OCI-LY1 (cell line): ENCODE measurements at regions not wholly inside any gene's neighbourhood (a gene's known extent, or its start where the extent isn't known, plus 50 kb on each side); places are given as distances from the start of the nearest gene placed in this dataset.

Experiments used
- H2AFZ ChIP-seq: fragments of 200-600 bp; sonication (generic), shearing (Covaris generic); 2 replicates; pipeline ENCODE4 v1.6.0; 2014; ENCODE audit warnings: antibody characterized with exemption, mild to moderate bottlenecking, low read length
- H3F3A ChIP-seq: fragments of 200-600 bp; sonication (generic), shearing (Covaris generic); 2 replicates; pipeline ENCODE4 v1.6.0; 2014; ENCODE audit warnings: mild to moderate bottlenecking, antibody characterized with exemption, low read length, moderate library complexity; ENCODE audit not compliant: insufficient read depth
- H3K27ac ChIP-seq: fragments of 200-600 bp; sonication (generic); 2 replicates; pipeline ENCODE4 v1.5.1; 2014; ENCODE audit warnings: low read length, mixed run types, mild to moderate bottlenecking, low read depth; ENCODE audit not compliant: poor library complexity, severe bottlenecking
- H3K27me3 ChIP-seq: fragments of 200-600 bp; sonication (generic); 2 replicates; pipeline ENCODE4 v1.6.0; 2014; ENCODE audit warnings: antibody characterized with exemption, mild to moderate bottlenecking, low read length, moderate library complexity; ENCODE audit not compliant: insufficient read depth
- H3K36me3 ChIP-seq: fragments of 200-600 bp; sonication (generic); 2 replicates; pipeline ENCODE4 v1.6.1; 2014; ENCODE audit warnings: mild to moderate bottlenecking, antibody characterized with exemption, low read length, moderate library complexity, mixed read lengths; ENCODE audit not compliant: insufficient read depth
- H3K4me1 ChIP-seq: fragments of 200-600 bp; sonication (generic); 2 replicates; pipeline ENCODE4 v1.5.1; 2014; ENCODE audit warnings: mild to moderate bottlenecking, low read length, moderate library complexity; ENCODE audit not compliant: insufficient read depth, severe bottlenecking
- H3K4me2 ChIP-seq: fragments of 200-600 bp; sonication (generic), shearing (Covaris generic); 2 replicates; pipeline ENCODE4 v1.6.1; 2014; ENCODE audit warnings: low read length
- H3K4me3 ChIP-seq: fragments of 200-600 bp; sonication (generic); 2 replicates; pipeline ENCODE4 v1.5.1; 2014; ENCODE audit warnings: low read length, low read depth, mild to moderate bottlenecking, mixed read lengths; ENCODE audit not compliant: poor library complexity, severe bottlenecking
- H3K79me2 ChIP-seq: fragments of 200-600 bp; shearing (Covaris generic); 2 replicates; pipeline ENCODE4 v1.6.1; 2016; ENCODE audit warnings: mixed run types, low read length, mixed read lengths; ENCODE audit not compliant: insufficient read depth
- H3K9ac ChIP-seq: fragments of 200-600 bp; sonication (generic), shearing (Covaris generic); 2 replicates; pipeline ENCODE4 v1.6.1; 2014; ENCODE audit warnings: mild to moderate bottlenecking, low read length, mixed read lengths
- H3K9me2 ChIP-seq: fragments of 200-600 bp; sonication (generic), shearing (Covaris generic); 2 replicates; pipeline ENCODE4 v1.6.1; 2014; ENCODE audit warnings: low read depth, mild to moderate bottlenecking, low read length, mixed read lengths
- H3K9me3 ChIP-seq: fragments of 200-600 bp; shearing (Covaris generic); 2 replicates; pipeline ENCODE4 v1.6.1; 2014; ENCODE audit warnings: low read length, mixed read lengths
- H4K20me1 ChIP-seq: fragments of 200-600 bp; sonication (generic), shearing (Covaris generic); 2 replicates; pipeline ENCODE4 v1.6.0; 2016; ENCODE audit warnings: mild to moderate bottlenecking, low read length; ENCODE audit not compliant: insufficient read depth
- CTCF ChIP-seq: fragments of 200-600 bp; sonication (generic), shearing (Covaris generic); IDR thresholded peaks from 2 replicates; pipeline ENCODE4 v1.5.1; 2017; ENCODE audit warnings: mild to moderate bottlenecking, antibody characterized with exemption, low read length, moderate library complexity, mixed read lengths
- EZH2 ChIP-seq: fragments of 200-600 bp; sonication (generic), shearing (Covaris generic); IDR thresholded peaks from 2 replicates; pipeline ENCODE4 v1.8.0; 2017; ENCODE audit warnings: borderline replicate concordance, mixed run types, mild to moderate bottlenecking, antibody characterized with exemption, low read length, moderate library complexity, mixed read lengths

GRCh38 chr10:111560027-111560426 lies 483.2 kb downstream of the ADRA2A start:
- TF ChIP-seq EZH2 = no peak
- TF ChIP-seq CTCF = no peak
- Histone ChIP-seq H3K9ac (no peak overlapping the region), H4K20me1 (no peaks in the 10 kb centered on the region), H2AFZ (no peak overlapping the region), H3K27me3 (no peaks in the 10 kb centered on the region), H3K27ac (no peak overlapping the region), H3K9me3 (no peaks in the 10 kb centered on the region), H3F3A (no peaks in the 10 kb centered on the region), H3K36me3 (no peaks in the 10 kb centered on the region), H3K79me2 (no peaks in the 10 kb centered on the region), H3K4me2 (no peak overlapping the region), H3K4me1 (no peaks in the 10 kb centered on the region), H3K4me3 (no peak overlapping the region), H3K9me2 (no peaks in the 10 kb centered on the region)

GRCh38 chr10:111561124-111561523 lies 484.3 kb downstream of the ADRA2A start:
- Histone ChIP-seq H3K4me3 (no peak overlapping the region), H2AFZ (no peak overlapping the region), H3K4me2 (no peak overlapping the region), H3K27me3 (no peaks in the 10 kb centered on the region), H3K79me2 (no peaks in the 10 kb centered on the region), H4K20me1 (no peaks in the 10 kb centered on the region), H3F3A (no peaks in the 10 kb centered on the region), H3K4me1 (no peaks in the 10 kb centered on the region), H3K36me3 (no peaks in the 10 kb centered on the region), H3K9me3 (no peaks in the 10 kb centered on the region), H3K9me2 (no peaks in the 10 kb centered on the region), H3K27ac (no peak overlapping the region), H3K9ac (no peak overlapping the region)
- TF ChIP-seq EZH2 (no peak), CTCF (no peak)

- Histone ChIP-seq H3K36me3 (no peaks in the 10 kb centered on the region), H3K4me1 (no peaks in the 10 kb centered on the region), H3K9me2 (no peaks in the 10 kb centered on the region), H3K27me3 (no peaks in the 10 kb centered on the region), H3K79me2 (no peaks in the 10 kb centered on the region), H2AFZ (no peak overlapping the region), H3K4me3 (no peak overlapping the region), H3K4me2 (no peak overlapping the region), H4K20me1 (no peaks in the 10 kb centered on the region), H3K9me3 (no peaks in the 10 kb centered on the region), H3F3A (no peaks in the 10 kb centered on the region), H3K27ac (no peak overlapping the region), H3K9ac (no peak overlapping the region)
- TF ChIP-seq CTCF = no peak
- TF ChIP-seq EZH2 = no peak
Observed at GRCh38 chr10:111565542-111565941, 488.7 kb downstream of the ADRA2A start.
